H1 (cell line): ENCODE measurements at regions not wholly inside any gene's neighbourhood (a gene's known extent, or its start where the extent isn't known, plus 50 kb on each side); places are given as distances from the start of the nearest gene placed in this dataset.

Source experiments
- CTCF ChIA-PET: fragments of 300-600 bp; sonication (Branson Sonifier 250); formaldehyde crosslinking; loops from one replicate; lab custom pipeline; 2021; ENCODE audit not compliant: partially characterized antibody; lab: Charles Lee
- POLR2A ChIA-PET: fragments of 300-600 bp; sonication (Branson Sonifier 250); formaldehyde crosslinking; loops from one replicate; lab custom pipeline; 2021; ENCODE audit warnings: inconsistent platforms; ENCODE audit not compliant: partially characterized antibody; lab: Charles Lee
- DNase-seq, 2 experiments: peaks; one replicate each; pipeline versions ENCODE4 v3.0.0 to v3.0.0-alpha.2; 2010 to 2022; ENCODE audit warnings: low spot score in 2 of 2, low read depth in 1 of 2, mixed read lengths in 1 of 2
- FAIRE-seq: peaks from 2 replicates; lab custom pipeline; 2011; peaks lifted over from hg19 to GRCh38; lab: Jason Lieb, UNC
- H2AFZ ChIP-seq: 2 replicates; pipeline ENCODE4 v1.8.1; 2012; ENCODE audit warnings: low read length, inconsistent platforms
- H2AK5ac ChIP-seq: 2 replicates; pipeline ENCODE4 v1.6.1; 2013; ENCODE audit warnings: low read depth, low read length
- H2BK120ac ChIP-seq: replicated peaks from 2 replicates; pipeline ENCODE3; 2013; ENCODE audit warnings: low read depth, low read length, inconsistent platforms
- H2BK12ac ChIP-seq: 2 replicates; pipeline ENCODE4 v1.6.1; 2013; ENCODE audit warnings: low read depth, low read length
- H2BK15ac ChIP-seq: 2 replicates; pipeline ENCODE4 v1.6.1; 2013; ENCODE audit warnings: low read length
- H2BK20ac ChIP-seq: 2 replicates; pipeline ENCODE4 v1.6.1; 2013; ENCODE audit warnings: low read length
- H2BK5ac ChIP-seq: 2 replicates; pipeline ENCODE4 v1.6.1; 2013; ENCODE audit warnings: low read depth, low read length
- H3K14ac ChIP-seq: 2 replicates; pipeline ENCODE4 v1.6.1; 2013; ENCODE audit warnings: inconsistent platforms; ENCODE audit not compliant: insufficient read length
- H3K18ac ChIP-seq: 2 replicates; pipeline ENCODE4 v1.6.1; 2013; ENCODE audit warnings: low read length; ENCODE audit errors: extremely low read depth
- H3K23ac ChIP-seq: 2 replicates; pipeline ENCODE4 v1.6.1; 2013; ENCODE audit warnings: inconsistent platforms; ENCODE audit not compliant: insufficient read length
- H3K23me2 ChIP-seq: 2 replicates; pipeline ENCODE4 v1.6.1; 2013; ENCODE audit warnings: low read depth, low read length
- H3K27ac ChIP-seq: 2 replicates; pipeline ENCODE4 v1.6.1; 2011; ENCODE audit warnings: low read depth, low read length, inconsistent platforms
- H3K27me3 ChIP-seq, 4 experiments: replicated peaks in 1 of 4; 1 replicate in 1 of 4; 2 replicates in 3 of 4; pipeline versions ENCODE4 v1.6.1 to v1.8.1; 2011 to 2013; ENCODE audit warnings: low read length in 3 of 4, mild to moderate bottlenecking in 3 of 4, inconsistent platforms in 2 of 4, mixed read lengths in 2 of 4, moderate library complexity in 1 of 4; ENCODE audit not compliant: control insufficient read depth in 3 of 4, insufficient read depth in 3 of 4; ENCODE audit errors: extremely low read depth in 1 of 4
- H3K36me3 ChIP-seq, 4 experiments: 2 replicates each; pipeline versions ENCODE4 v1.6.1 to v1.8.1; 2011 to 2013; ENCODE audit warnings: mild to moderate bottlenecking in 4 of 4, low read length in 3 of 4, moderate library complexity in 2 of 4, control low read depth in 1 of 4, inconsistent platforms in 1 of 4; ENCODE audit not compliant: insufficient read depth in 4 of 4, control insufficient read depth in 2 of 4
- H3K4ac ChIP-seq: replicated peaks from 2 replicates; pipeline ENCODE3; 2013; ENCODE audit warnings: low read length, low read depth, mixed read lengths, inconsistent platforms; ENCODE audit not compliant: insufficient read length
- H3K4me1 ChIP-seq, 4 experiments: replicated peaks in 1 of 4; 1 replicate in 1 of 4; 2 replicates in 3 of 4; pipeline versions ENCODE4 v1.6.1 to v1.8.1; 2011 to 2013; ENCODE audit warnings: low read length in 3 of 4, inconsistent platforms in 2 of 4, mixed read lengths in 1 of 4; ENCODE audit not compliant: insufficient read depth in 4 of 4, control insufficient read depth in 3 of 4
- H3K4me2 ChIP-seq, 2 experiments: 2 replicates each; pipeline versions ENCODE4 v1.6.1 to v1.8.1; 2011 to 2013; ENCODE audit warnings: low read depth in 2 of 2, low read length in 2 of 2, control low read depth in 1 of 2, inconsistent platforms in 1 of 2, mild to moderate bottlenecking in 1 of 2; ENCODE audit not compliant: insufficient read depth in 1 of 2
- H3K4me3 ChIP-seq, 4 experiments: fragments of 200-600, 300-600 bp in 1 of 4; sonication (generic), shearing (Covaris generic), sonication (Bioruptor Twin) in 1 of 4; 2 replicates each; pipeline versions ENCODE4 v1.5.1 to v1.8.1; 2011 to 2016; ENCODE audit warnings: low read length in 4 of 4, low read depth in 3 of 4, control low read depth in 2 of 4, inconsistent platforms in 2 of 4, mild to moderate bottlenecking in 2 of 4, mixed read lengths in 1 of 4, moderate library complexity in 1 of 4; ENCODE audit not compliant: insufficient read depth in 2 of 4; ENCODE audit errors: extremely low read depth in 1 of 4
- H3K56ac ChIP-seq: replicated peaks from 2 replicates; pipeline ENCODE3; 2013; ENCODE audit warnings: low read depth, mild to moderate bottlenecking, mixed read lengths, low read length, inconsistent platforms; ENCODE audit not compliant: insufficient read length
- H3K79me1 ChIP-seq: 2 replicates; pipeline ENCODE4 v1.6.1; 2013; ENCODE audit warnings: low read depth, low read length, control low read depth
- H3K79me2 ChIP-seq, 2 experiments: 2 replicates each; pipeline versions ENCODE4 v1.6.1 to v1.8.1; 2012 to 2013; ENCODE audit warnings: low read length in 2 of 2, mild to moderate bottlenecking in 2 of 2, inconsistent platforms in 1 of 2; ENCODE audit not compliant: insufficient read depth in 2 of 2, control insufficient read depth in 1 of 2
- H3K9ac ChIP-seq, 4 experiments: replicated peaks in 1 of 4; 1 replicate in 1 of 4; 2 replicates in 3 of 4; pipeline versions ENCODE4 v1.6.1 to v1.8.1; 2011 to 2013; ENCODE audit warnings: low read depth in 3 of 4, low read length in 3 of 4, control low read depth in 2 of 4, mild to moderate bottlenecking in 2 of 4, moderate library complexity in 2 of 4, inconsistent platforms in 1 of 4; ENCODE audit errors: extremely low read depth in 1 of 4
- H3K9me3 ChIP-seq, 2 experiments: 2 replicates each; pipeline versions ENCODE4 v1.6.1 to v1.8.1; 2012 to 2013; ENCODE audit warnings: mild to moderate bottlenecking in 2 of 2, moderate library complexity in 2 of 2, control low read depth in 1 of 2, inconsistent platforms in 1 of 2, low read depth in 1 of 2, low read length in 1 of 2, mixed read lengths in 1 of 2; ENCODE audit not compliant: insufficient read depth in 2 of 2
- H4K20me1 ChIP-seq, 2 experiments: replicated peaks in 1 of 2; 2 replicates each; pipeline versions ENCODE3 to v1.8.1; 2011 to 2013; ENCODE audit warnings: inconsistent platforms in 2 of 2, low read length in 2 of 2, mild to moderate bottlenecking in 1 of 2; ENCODE audit not compliant: insufficient read depth in 2 of 2, control insufficient read depth in 1 of 2
- H4K5ac ChIP-seq: 2 replicates; pipeline ENCODE4 v1.6.1; 2013; ENCODE audit warnings: low read length, low read depth, mixed read lengths, inconsistent platforms; ENCODE audit not compliant: insufficient read length
- H4K8ac ChIP-seq: 2 replicates; pipeline ENCODE4 v1.8.0; 2013; ENCODE audit warnings: mild to moderate bottlenecking, moderate library complexity, low read length, inconsistent platforms; ENCODE audit not compliant: insufficient read depth; ENCODE audit errors: extremely low read depth
- H4K91ac ChIP-seq: replicated peaks from 2 replicates; pipeline ENCODE3; 2013; ENCODE audit warnings: low read length, mixed read lengths, inconsistent platforms; ENCODE audit not compliant: insufficient read length
- CTBP2 ChIP-seq: IDR thresholded peaks from 2 replicates; pipeline ENCODE4 v1.7.0; 2011; ENCODE audit warnings: borderline replicate concordance, mild to moderate bottlenecking, moderate library complexity, mixed read lengths, low read length; ENCODE audit not compliant: insufficient read depth, insufficient read length
- EGR1 ChIP-seq: IDR thresholded peaks from 2 replicates; pipeline ENCODE4 v1.6.1; 2011; ENCODE audit warnings: low read depth, low read length, borderline replicate concordance
- HDAC6 ChIP-seq: IDR thresholded peaks from one replicate; pipeline ENCODE4 v1.7.1; 2012; ENCODE audit warnings: low read depth, mild to moderate bottlenecking, inconsistent platforms, low read length, moderate library complexity
- NRF1 ChIP-seq: IDR thresholded peaks from 2 replicates; pipeline ENCODE4 v1.6.1; 2011; ENCODE audit warnings: mild to moderate bottlenecking, low read depth, low read length, improper control_type of control experiment
- SIN3A ChIP-seq, 2 experiments: IDR thresholded peaks in 1 of 2; conservative IDR thresholded peaks in 1 of 2; 2 replicates each; pipeline ENCODE4 v1.6.1; 2011 to 2012; ENCODE audit warnings: low read length in 2 of 2, improper control_type of control experiment in 1 of 2, low read depth in 1 of 2, mild to moderate bottlenecking in 1 of 2
- TBP ChIP-seq: IDR thresholded peaks from 2 replicates; pipeline ENCODE4 v1.6.1; 2011; ENCODE audit warnings: low read depth, low read length, improper control_type of control experiment
- WGBS, 2 experiments: shearing (Covaris generic) in 1 of 2; methylation state at CpG; one replicate each; pipeline versions ENCODE4 v1.1.6 to v1.1.7; 2013 to 2015; ENCODE audit warnings: low lambda C conversion rate in 2 of 2, mixed read lengths in 2 of 2, inconsistent platforms in 1 of 2, low coverage in 1 of 2, missing lambda C conversion rate in 1 of 2; ENCODE audit not compliant: insufficient replicate concordance in 2 of 2, insufficient coverage in 1 of 2, insufficient read length in 1 of 2; ENCODE audit errors: extremely low coverage in 1 of 2, missing lambda C conversion rate in 1 of 2; 5-methylcytosine and 5-hydroxymethylcytosine counted together
- TF ChIP-seq, protein P1 (sequence below): IDR thresholded peaks from 2 replicates; pipeline ENCODE4 v1.6.1; 2012; ENCODE audit warnings: inconsistent platforms

DNA sequence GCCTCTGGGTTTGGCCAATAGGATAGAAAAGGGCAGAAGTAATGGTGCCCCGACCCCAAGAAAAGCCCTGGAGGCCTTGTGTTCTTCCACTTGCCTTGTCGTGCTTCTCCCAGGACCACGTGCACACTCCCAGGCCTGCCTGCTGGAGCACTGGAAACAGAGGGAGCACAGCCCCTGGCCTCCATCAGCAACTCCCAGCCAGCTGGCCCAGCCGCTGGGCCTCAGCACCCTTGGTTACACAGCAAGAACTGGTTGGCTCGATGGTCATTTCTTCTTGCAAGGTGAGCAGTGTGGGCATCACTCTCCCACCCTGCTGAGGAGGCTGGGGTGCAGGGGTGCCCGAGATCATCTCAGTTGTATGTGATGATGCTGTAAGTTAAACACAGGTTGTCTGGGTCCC lies 69.2 kb upstream of the CST7 start:
- no peak overlapping the region for H3K4me3 ChIP-seq
- H3K4ac ChIP-seq: no peak overlapping the region
- DNase-seq (no peak), FAIRE-seq (no peak)
- H3K79me1 ChIP-seq: no peaks in the 10 kb centered on the region
- ChIA-PET CTCF (no interaction called here), POLR2A (no interaction called here)
- no peaks in the 10 kb centered on the region for H3K36me3 ChIP-seq
- H3K4me1 ChIP-seq: no peaks in the 10 kb centered on the region
- no peak overlapping the region for H4K91ac ChIP-seq
- no peaks in the 10 kb centered on the region; a peak in 1 of 4 replicates for H3K9me3 ChIP-seq
- no peak overlapping the region for H2BK12ac ChIP-seq
- no peak overlapping the region for H3K56ac ChIP-seq
- H4K8ac ChIP-seq: no peak overlapping the region
- H2AK5ac ChIP-seq: no peak overlapping the region
- no peak overlapping the region for H3K4me2 ChIP-seq
- no peak overlapping the region for H4K5ac ChIP-seq
- no peaks in the 10 kb centered on the region for H3K23me2 ChIP-seq
- no peaks in the 10 kb centered on the region; a peak in 2 of 7 replicates for H3K27me3 ChIP-seq
- no peak overlapping the region for H3K14ac ChIP-seq
- no peak overlapping the region for H2BK20ac ChIP-seq
- no peak overlapping the region for H3K27ac ChIP-seq
- H2BK5ac ChIP-seq: no peak overlapping the region
- H2BK15ac ChIP-seq: no peak overlapping the region
- no peak overlapping the region for H2AFZ ChIP-seq
- H4K20me1 ChIP-seq: no peaks in the 10 kb centered on the region
- no peak overlapping the region for H3K23ac ChIP-seq
- no peak overlapping the region for H2BK120ac ChIP-seq
- WGBS, 2 experiments: 90% methylated on average over 6 of the region's 6 CpGs; no CpG with 5 or more reads in 1 of the 2 experiments
- no peak overlapping the region for H3K18ac ChIP-seq
- H3K9ac ChIP-seq: no peak overlapping the region
- H3K79me2 ChIP-seq: no peaks in the 10 kb centered on the region
- TF ChIP-seq SIN3A (conservative IDR thresholded peaks at IDR 0.05 in 1 of 2, IDR thresholded peaks at IDR 0.05 in 1 of 2; ENCODE audit: low read depth in 1 of 2, low read length in 2 of 2): no peak
- no peak for TF ChIP-seq NRF1
- TF ChIP-seq EGR1: no peak
- no peak for TF ChIP-seq HDAC6
- TF ChIP-seq CTBP2: no peak
- no peak for TF ChIP-seq TBP
- TF ChIP-seq, protein P1, sequence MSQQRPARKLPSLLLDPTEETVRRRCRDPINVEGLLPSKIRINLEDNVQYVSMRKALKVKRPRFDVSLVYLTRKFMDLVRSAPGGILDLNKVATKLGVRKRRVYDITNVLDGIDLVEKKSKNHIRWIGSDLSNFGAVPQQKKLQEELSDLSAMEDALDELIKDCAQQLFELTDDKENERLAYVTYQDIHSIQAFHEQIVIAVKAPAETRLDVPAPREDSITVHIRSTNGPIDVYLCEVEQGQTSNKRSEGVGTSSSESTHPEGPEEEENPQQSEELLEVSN: no peak
